GM19035 (cell line): ENCODE measurements at regions not wholly inside any gene's neighbourhood (a gene's known extent, or its start where the extent isn't known, plus 50 kb on each side); places are given as distances from the start of the nearest gene placed in this dataset.

Experiments
- ATAC-seq: cut with Tn5 transposase; IDR thresholded peaks from one replicate; pipeline ENCODE4 v1.9.1; 2021; ENCODE audit not compliant: unreplicated experiment

GRCh38 chr10:118537623-118538022 lies 57.8 kb downstream of the PRLHR start:
- ATAC-seq: no peak

GRCh38 chr10:118534136-118534535 lies 61.3 kb downstream of the PRLHR start:
- no peak for ATAC-seq

GRCh38 chr10:118531105-118531852 lies 64.2 kb downstream of the PRLHR start:
- no peak for ATAC-seq

- no peak for ATAC-seq
Observed at GRCh38 chr10:118528426-118528825, 67.0 kb downstream of the PRLHR start.

- ATAC-seq: no peak
Observed at GRCh38 chr10:118523775-118524174, 71.7 kb downstream of the PRLHR start.

- ATAC-seq: no peak
Observed at GRCh38 chr10:118522791-118523498, 72.5 kb downstream of the PRLHR start.

- ATAC-seq: no peak
Observed at GRCh38 chr10:118521415-118522117, 73.9 kb downstream of the PRLHR start.

- ATAC-seq: no peak
Observed at GRCh38 chr10:118520116-118520742, 75.2 kb downstream of the PRLHR start.

GRCh38 chr10:118518095-118518494 lies 77.4 kb downstream of the PRLHR start:
- no peak for ATAC-seq

GRCh38 chr10:118516716-118517115 lies 78.7 kb downstream of the PRLHR start:
- no peak for ATAC-seq

- ATAC-seq: no peak
Observed at GRCh38 chr10:118513174-118513573, 82.3 kb downstream of the PRLHR start.

GRCh38 chr10:118511711-118512110 lies 83.7 kb downstream of the PRLHR start:
- ATAC-seq: no peak

GRCh38 chr10:118508863-118509262 lies 86.6 kb downstream of the PRLHR start:
- no peak for ATAC-seq

GRCh38 chr10:118508355-118508754 lies 87.1 kb downstream of the PRLHR start:
- no peak for ATAC-seq

GRCh38 chr10:118506671-118507590 lies 88.5 kb downstream of the PRLHR start:
- no peak for ATAC-seq

GRCh38 chr10:118505363-118505762 lies 90.1 kb downstream of the PRLHR start:
- no peak for ATAC-seq

GRCh38 chr10:118504467-118505205 lies 90.8 kb downstream of the PRLHR start:
- ATAC-seq: no peak

GRCh38 chr10:118504044-118504443 lies 91.4 kb downstream of the PRLHR start:
- ATAC-seq: no peak

- no peak for ATAC-seq
Observed at GRCh38 chr10:118503192-118503591, 92.3 kb downstream of the PRLHR start.
